PC-3 (cell line): ENCODE measurements at regions not wholly inside any gene's neighbourhood (a gene's known extent, or its start where the extent isn't known, plus 50 kb on each side); places are given as distances from the start of the nearest gene placed in this dataset.

ENCODE experiments used
- CTCF ChIP-seq: fragments of 300-600 bp; sonication (generic); conservative IDR thresholded peaks from 2 replicates; pipeline ENCODE4 v1.5.1; 2017; ENCODE audit warnings: antibody characterized with exemption, low read depth, mild to moderate bottlenecking, low read length
- EZH2phosphoT487 ChIP-seq: fragments of 300-600 bp; sonication (generic); IDR thresholded peaks from 2 replicates; pipeline ENCODE4 v1.6.1; 2018; ENCODE audit warnings: mild to moderate bottlenecking, antibody characterized with exemption, low read length, borderline replicate concordance

DNA sequence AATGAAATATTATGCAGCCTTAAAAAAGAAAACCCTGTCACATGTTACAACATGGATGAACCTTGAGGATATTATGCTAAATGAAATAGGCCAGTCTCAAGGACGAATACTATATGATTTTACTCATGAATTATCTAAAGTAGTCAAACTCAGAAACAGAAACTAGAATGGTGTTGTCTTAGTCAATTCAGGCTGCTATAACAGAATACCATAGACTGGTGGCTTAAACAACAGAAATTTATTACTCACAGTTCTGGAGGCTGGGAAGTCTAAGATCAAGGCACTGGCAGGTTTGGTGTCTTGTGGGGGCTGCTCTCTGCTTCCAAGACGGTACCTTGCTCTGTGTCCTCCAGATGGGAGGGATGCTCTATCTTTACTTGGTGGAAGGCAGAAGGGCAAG, 113.8 kb upstream of the DNAH14 start:
- TF ChIP-seq CTCF: no peak
- no peak for TF ChIP-seq EZH2phosphoT487
